Neural cell (in vitro differentiated cells): ENCODE measurements at regions not wholly inside any gene's neighbourhood (a gene's known extent, or its start where the extent isn't known, plus 50 kb on each side); places are given as distances from the start of the nearest gene placed in this dataset.

Experiments used
- EP300 ChIP-seq: fragments of 450-650 bp; conservative IDR thresholded peaks from 2 replicates; pipeline ENCODE4 v1.6.1; 2014; ENCODE audit warnings: antibody characterized with exemption, mild to moderate bottlenecking, moderate library complexity; ENCODE audit not compliant: poor library complexity, severe bottlenecking
- EZH2 ChIP-seq: fragments of 200-600, 300-800 bp; shearing (Covaris generic), sonication (generic); IDR thresholded peaks from 2 replicates; pipeline ENCODE4 v1.6.1; 2014; ENCODE audit warnings: antibody characterized with exemption, low read length, borderline replicate concordance, mild to moderate bottlenecking; ENCODE audit not compliant: insufficient read depth, poor library complexity, severe bottlenecking
- MXI1 ChIP-seq: fragments of 450-650 bp; conservative IDR thresholded peaks from 2 replicates; pipeline ENCODE4 v1.6.1; 2014; ENCODE audit warnings: antibody characterized with exemption, mild to moderate bottlenecking; ENCODE audit not compliant: poor library complexity, severe bottlenecking
- POLR2AphosphoS5 ChIP-seq: IDR thresholded peaks from 2 replicates; pipeline ENCODE4 v1.6.1; 2012
- RAD21 ChIP-seq: fragments of 450-650 bp; conservative IDR thresholded peaks from 2 replicates; pipeline ENCODE4 v1.6.1; 2014; ENCODE audit warnings: antibody characterized with exemption, mild to moderate bottlenecking, moderate library complexity
- SMC3 ChIP-seq: fragments of 450-650 bp; conservative IDR thresholded peaks from 2 replicates; pipeline ENCODE4 v1.6.1; 2014; ENCODE audit warnings: antibody characterized with exemption, mild to moderate bottlenecking, moderate library complexity; ENCODE audit not compliant: poor library complexity
- TAF1 ChIP-seq: IDR thresholded peaks from 2 replicates; pipeline ENCODE4 v1.6.1; 2012; ENCODE audit warnings: low read depth
- TF ChIP-seq, protein P1 (sequence below): fragments of 450-650 bp; IDR thresholded peaks from 2 replicates; pipeline ENCODE4 v1.5.1; 2014; ENCODE audit warnings: antibody characterized with exemption, mild to moderate bottlenecking, moderate library complexity; ENCODE audit not compliant: poor library complexity, severe bottlenecking
- TF ChIP-seq, protein P2 (sequence below): IDR thresholded peaks from 2 replicates; pipeline ENCODE4 v1.6.1; 2012; ENCODE audit warnings: borderline replicate concordance

DNA sequence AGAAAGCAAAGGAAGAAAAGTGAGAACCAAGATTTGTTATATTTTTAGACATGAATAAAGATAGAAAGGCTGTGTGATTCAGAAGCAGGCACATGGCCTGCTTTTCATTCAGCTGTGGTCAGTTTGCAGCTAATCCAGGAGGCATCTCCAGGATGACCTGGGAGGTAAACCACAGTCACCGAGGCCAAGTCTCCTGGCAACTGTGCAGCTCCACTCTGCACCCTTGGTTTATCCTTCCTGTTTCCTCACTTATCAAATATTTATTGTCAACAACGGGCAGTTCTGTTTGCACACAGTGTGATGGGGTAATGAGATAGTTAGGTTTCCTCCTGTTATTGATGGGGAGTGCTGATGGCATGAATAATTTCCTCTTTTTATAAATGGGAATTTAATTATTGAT is 243.0 kb downstream of the PSAT1 start:
- no peak for TF ChIP-seq TAF1
- TF ChIP-seq, protein P1, sequence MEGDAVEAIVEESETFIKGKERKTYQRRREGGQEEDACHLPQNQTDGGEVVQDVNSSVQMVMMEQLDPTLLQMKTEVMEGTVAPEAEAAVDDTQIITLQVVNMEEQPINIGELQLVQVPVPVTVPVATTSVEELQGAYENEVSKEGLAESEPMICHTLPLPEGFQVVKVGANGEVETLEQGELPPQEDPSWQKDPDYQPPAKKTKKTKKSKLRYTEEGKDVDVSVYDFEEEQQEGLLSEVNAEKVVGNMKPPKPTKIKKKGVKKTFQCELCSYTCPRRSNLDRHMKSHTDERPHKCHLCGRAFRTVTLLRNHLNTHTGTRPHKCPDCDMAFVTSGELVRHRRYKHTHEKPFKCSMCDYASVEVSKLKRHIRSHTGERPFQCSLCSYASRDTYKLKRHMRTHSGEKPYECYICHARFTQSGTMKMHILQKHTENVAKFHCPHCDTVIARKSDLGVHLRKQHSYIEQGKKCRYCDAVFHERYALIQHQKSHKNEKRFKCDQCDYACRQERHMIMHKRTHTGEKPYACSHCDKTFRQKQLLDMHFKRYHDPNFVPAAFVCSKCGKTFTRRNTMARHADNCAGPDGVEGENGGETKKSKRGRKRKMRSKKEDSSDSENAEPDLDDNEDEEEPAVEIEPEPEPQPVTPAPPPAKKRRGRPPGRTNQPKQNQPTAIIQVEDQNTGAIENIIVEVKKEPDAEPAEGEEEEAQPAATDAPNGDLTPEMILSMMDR: no peak
- TF ChIP-seq POLR2AphosphoS5: no peak
- no peak for TF ChIP-seq EZH2
- TF ChIP-seq, protein P2, sequence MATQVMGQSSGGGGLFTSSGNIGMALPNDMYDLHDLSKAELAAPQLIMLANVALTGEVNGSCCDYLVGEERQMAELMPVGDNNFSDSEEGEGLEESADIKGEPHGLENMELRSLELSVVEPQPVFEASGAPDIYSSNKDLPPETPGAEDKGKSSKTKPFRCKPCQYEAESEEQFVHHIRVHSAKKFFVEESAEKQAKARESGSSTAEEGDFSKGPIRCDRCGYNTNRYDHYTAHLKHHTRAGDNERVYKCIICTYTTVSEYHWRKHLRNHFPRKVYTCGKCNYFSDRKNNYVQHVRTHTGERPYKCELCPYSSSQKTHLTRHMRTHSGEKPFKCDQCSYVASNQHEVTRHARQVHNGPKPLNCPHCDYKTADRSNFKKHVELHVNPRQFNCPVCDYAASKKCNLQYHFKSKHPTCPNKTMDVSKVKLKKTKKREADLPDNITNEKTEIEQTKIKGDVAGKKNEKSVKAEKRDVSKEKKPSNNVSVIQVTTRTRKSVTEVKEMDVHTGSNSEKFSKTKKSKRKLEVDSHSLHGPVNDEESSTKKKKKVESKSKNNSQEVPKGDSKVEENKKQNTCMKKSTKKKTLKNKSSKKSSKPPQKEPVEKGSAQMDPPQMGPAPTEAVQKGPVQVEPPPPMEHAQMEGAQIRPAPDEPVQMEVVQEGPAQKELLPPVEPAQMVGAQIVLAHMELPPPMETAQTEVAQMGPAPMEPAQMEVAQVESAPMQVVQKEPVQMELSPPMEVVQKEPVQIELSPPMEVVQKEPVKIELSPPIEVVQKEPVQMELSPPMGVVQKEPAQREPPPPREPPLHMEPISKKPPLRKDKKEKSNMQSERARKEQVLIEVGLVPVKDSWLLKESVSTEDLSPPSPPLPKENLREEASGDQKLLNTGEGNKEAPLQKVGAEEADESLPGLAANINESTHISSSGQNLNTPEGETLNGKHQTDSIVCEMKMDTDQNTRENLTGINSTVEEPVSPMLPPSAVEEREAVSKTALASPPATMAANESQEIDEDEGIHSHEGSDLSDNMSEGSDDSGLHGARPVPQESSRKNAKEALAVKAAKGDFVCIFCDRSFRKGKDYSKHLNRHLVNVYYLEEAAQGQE: no peak
- no peak for TF ChIP-seq RAD21
- TF ChIP-seq EP300: no peak
- no peak for TF ChIP-seq MXI1
- no peak for TF ChIP-seq SMC3
